ENCODE measurements at regions not wholly inside any gene's neighbourhood (a gene's known extent, or its start where the extent isn't known, plus 50 kb on each side); places are given as distances from the start of the nearest gene placed in this dataset.

DNA sequence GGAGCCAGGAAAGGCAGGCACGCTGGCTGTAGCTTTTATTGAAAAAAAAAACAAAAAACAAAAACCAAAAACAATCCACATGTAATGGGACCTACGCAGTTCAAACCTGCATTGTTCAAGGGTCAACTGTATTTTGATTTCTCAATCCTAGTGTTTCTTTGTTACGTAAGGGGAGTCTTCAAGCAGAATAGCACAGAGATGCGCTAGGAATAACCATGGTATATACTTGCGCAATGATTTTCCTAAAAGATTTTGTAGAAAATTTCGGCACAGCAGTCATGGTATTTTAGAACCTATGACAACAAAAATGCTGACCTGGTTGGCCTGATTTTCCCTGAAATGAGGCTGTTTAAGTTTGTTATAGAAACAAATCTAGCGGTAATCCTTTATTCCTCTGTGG is 1110.5 kb upstream of the WWC1 start:
- TF ChIP-seq CTCF (IDR thresholded peaks at IDR 0.05) (no peak), POLR2A (IDR thresholded peaks at IDR 0.05) (no peak)
- intact Hi-C loops (cut with DNase I), result no loop called here

DNA sequence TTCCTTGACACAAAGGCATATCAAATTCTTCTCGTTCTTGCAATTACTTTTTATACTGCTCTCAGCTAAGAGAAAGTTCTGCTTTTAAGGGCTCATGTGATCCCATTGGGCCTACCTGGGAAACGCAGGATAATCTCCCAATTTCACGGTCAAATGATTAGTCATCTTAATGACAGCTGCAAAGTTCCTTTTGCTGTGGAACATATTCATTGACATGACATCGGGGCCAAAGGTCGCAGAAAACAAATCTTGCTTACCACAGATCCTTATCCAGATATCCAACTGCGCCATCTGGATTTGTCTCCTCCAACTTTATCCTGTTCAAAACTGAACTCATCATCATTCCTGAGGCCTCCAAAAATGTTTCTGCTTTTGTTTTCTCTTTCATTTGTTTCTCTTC is 1085.6 kb upstream of the WWC1 start:
- H3K27ac ChIP-seq, result no peak overlapping the region
- no peaks in the 10 kb centered on the region for H3K4me1 ChIP-seq
- no peak overlapping the region for H3K4me3 ChIP-seq (replicated peaks in 1 of 3)
- no peaks in the 10 kb centered on the region for H3K9me3 ChIP-seq
- 96 to 97% methylated on average over 6 of the region's 6 CpGs for WGBS, 2 donors
- TF ChIP-seq POLR2A (IDR thresholded peaks at IDR 0.05) (no peak), CTCF (IDR thresholded peaks at IDR 0.05) (no peak)
- H3K36me3 ChIP-seq, result no peaks in the 10 kb centered on the region
- intact Hi-C loops (cut with DNase I), result no loop called here
- no peak for DNase-seq
- H3K27me3 ChIP-seq, result no peaks in the 10 kb centered on the region

More for the DNA sequence above, 1110.5 kb upstream of the WWC1 start:
- 88 to 91% methylated on average over 7 of the region's 7 CpGs for WGBS, 2 donors
- Histone ChIP-seq H3K4me1 (no peaks in the 10 kb centered on the region), H3K27ac (no peak overlapping the region), H3K9me3 (no peaks in the 10 kb centered on the region), H3K27me3 (no peaks in the 10 kb centered on the region), H3K36me3 (no peaks in the 10 kb centered on the region), H3K4me3 (replicated peaks in 1 of 3) (no peak overlapping the region)
- DNase-seq, result no peak

DNA sequence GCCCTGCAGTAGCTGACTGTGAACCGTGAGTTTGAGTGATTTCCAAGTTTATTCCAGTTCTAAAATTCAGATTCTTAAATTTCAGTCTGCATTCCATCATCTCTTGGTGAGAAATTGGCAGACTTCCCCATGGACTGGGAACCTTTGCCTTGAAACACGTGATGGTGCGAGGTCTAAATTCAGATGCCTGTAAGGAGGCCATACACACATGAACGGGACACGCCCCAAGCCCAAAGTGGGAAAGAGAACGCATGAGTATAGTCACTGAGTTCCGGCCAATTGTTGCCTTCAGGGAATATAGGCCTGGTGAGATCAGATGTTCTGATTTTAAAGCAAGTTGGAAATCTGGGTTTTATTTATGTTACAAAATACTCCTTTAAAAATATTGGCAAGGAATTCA is 1084.4 kb upstream of the WWC1 start:
- Histone ChIP-seq H3K36me3 (no peaks in the 10 kb centered on the region), H3K27ac (no peak overlapping the region), H3K9me3 (no peaks in the 10 kb centered on the region), H3K4me3 (replicated peaks in 1 of 3) (no peak overlapping the region), H3K27me3 (no peaks in the 10 kb centered on the region), H3K4me1 (no peaks in the 10 kb centered on the region)
- intact Hi-C loops (cut with DNase I), result no loop called here
- TF ChIP-seq CTCF (IDR thresholded peaks at IDR 0.05) (no peak), POLR2A (IDR thresholded peaks at IDR 0.05) (no peak)
- 74 to 88% methylated on average over 7 of the region's 7 CpGs for WGBS, 2 donors
- no peak for DNase-seq

DNA sequence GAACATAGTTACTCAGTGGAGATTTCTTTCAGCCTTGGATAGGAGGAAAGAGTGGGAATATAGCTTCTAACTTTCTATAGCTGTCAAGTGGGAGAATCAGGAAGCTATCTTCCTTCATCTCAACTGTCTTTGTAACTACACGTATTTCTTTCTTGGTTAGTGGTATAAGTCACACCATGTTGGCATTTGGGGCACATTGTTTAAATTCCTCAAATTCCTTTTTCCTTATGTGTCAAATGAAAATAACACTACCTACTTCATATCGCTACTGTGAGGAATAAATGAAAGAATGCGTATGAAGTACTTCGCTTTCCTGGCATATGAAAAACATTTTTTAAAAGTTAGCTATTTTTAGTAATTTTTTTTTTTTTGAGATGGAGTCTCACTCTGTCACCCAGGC is 1082.5 kb upstream of the WWC1 start:
- Histone ChIP-seq H3K27ac (no peak overlapping the region), H3K9me3 (no peaks in the 10 kb centered on the region), H3K4me3 (replicated peaks in 1 of 3) (no peak overlapping the region), H3K4me1 (no peaks in the 10 kb centered on the region), H3K27me3 (no peaks in the 10 kb centered on the region), H3K36me3 (no peaks in the 10 kb centered on the region)
- intact Hi-C loops (cut with DNase I), result no loop called here
- 84 to 88% methylated on average over 4 of the region's 4 CpGs for WGBS, 2 donors
- no peak for TF ChIP-seq CTCF (IDR thresholded peaks at IDR 0.05)
- TF ChIP-seq POLR2A (IDR thresholded peaks at IDR 0.05), result no peak
- no peak for DNase-seq

DNA sequence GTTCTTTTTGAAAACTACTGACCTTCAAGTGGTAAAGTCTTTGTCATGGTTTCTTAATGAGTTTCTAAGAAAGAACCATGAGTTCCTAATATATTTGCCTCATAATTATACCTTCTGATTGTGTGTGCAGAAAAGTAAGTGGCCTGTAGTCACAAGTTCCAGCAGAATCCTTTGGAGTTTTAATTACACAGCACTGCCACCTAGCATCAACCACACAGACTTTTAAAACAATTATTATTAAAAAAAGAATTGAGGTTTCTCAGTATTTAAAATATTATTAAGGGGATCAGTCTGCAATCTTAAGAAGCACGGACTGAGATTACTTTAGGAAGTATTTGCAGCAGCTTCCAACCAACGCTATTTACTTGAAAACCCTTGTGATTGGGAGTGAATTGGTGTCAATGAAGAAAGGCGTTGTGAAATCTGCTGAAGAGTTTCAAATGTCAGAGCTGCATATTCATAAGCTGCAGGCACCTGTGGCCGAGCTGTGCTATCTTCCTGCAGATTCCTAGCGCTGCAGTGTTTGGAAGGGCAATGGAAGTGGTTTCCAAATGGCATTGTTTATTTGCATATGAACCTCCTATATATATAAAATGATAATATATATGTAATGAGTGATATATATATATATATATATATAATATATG is 1074.2 kb upstream of the WWC1 start:
- DNase-seq, result no peak
- TF ChIP-seq CTCF (IDR thresholded peaks at IDR 0.05), result no peak
- TF ChIP-seq POLR2A (IDR thresholded peaks at IDR 0.05), result no peak
- no peaks in the 10 kb centered on the region for H3K4me1 ChIP-seq
- intact Hi-C loops (cut with DNase I), result no loop called here
- no peaks in the 10 kb centered on the region for H3K9me3 ChIP-seq
- H3K27me3 ChIP-seq, result no peaks in the 10 kb centered on the region
- no peaks in the 10 kb centered on the region for H3K36me3 ChIP-seq
- H3K4me3 ChIP-seq (replicated peaks in 1 of 3), result no peak overlapping the region
- 29 to 45% methylated on average over 5 of the region's 5 CpGs for WGBS, 2 donors
- no peak overlapping the region for H3K27ac ChIP-seq

Data from thyroid gland (tissue), 4 donors.